Skeletal muscle tissue (tissue), 3 donors: ENCODE measurements at regions not wholly inside any gene's neighbourhood (a gene's known extent, or its start where the extent isn't known, plus 50 kb on each side); places are given as distances from the start of the nearest gene placed in this dataset.
"Not testable (repeated sequence)": the region's sequence is repeated elsewhere in the genome, so short reads cannot be mapped to it uniquely, and the experiment has no call there.

ENCODE experiments used
- H3K27ac ChIP-seq: one replicate; pipeline ENCODE4 v1.7.0; 2013; ENCODE audit warnings: mild to moderate bottlenecking, low read depth, low read length, inconsistent platforms
- H3K27me3 ChIP-seq, 3 donors: one replicate each; pipeline ENCODE4 v1.7.0; 2013; ENCODE audit warnings: low read length in 3 of 3; ENCODE audit not compliant: control insufficient read depth in 3 of 3, insufficient read depth in 3 of 3
- H3K36me3 ChIP-seq, 3 donors: one replicate each; pipeline ENCODE4 v1.7.0; 2013; ENCODE audit warnings: low read length in 3 of 3; ENCODE audit not compliant: control insufficient read depth in 3 of 3, insufficient read depth in 3 of 3
- H3K4me1 ChIP-seq, 3 donors: one replicate each; pipeline ENCODE4 v1.7.0; 2013; ENCODE audit warnings: low read length in 3 of 3, mild to moderate bottlenecking in 3 of 3; ENCODE audit not compliant: control insufficient read depth in 3 of 3, insufficient read depth in 3 of 3
- H3K4me3 ChIP-seq, 3 donors: one replicate each; pipeline ENCODE4 v1.7.0; 2013; ENCODE audit warnings: low read length in 3 of 3
- H3K9ac ChIP-seq, 3 donors: one replicate each; pipeline ENCODE4 v1.7.0; 2013; ENCODE audit warnings: low read length in 3 of 3, mild to moderate bottlenecking in 3 of 3, moderate library complexity in 2 of 3, low read depth in 1 of 3
- H3K9me3 ChIP-seq, 3 donors: one replicate each; pipeline ENCODE4 v1.7.0; 2013; ENCODE audit warnings: low read length in 3 of 3; ENCODE audit not compliant: control insufficient read depth in 3 of 3
- donor health status: Osteomylitis.

GRCh38 chr21:35191754-35192153 is 142.7 kb upstream of the RUNX1 start:
- H3K36me3 ChIP-seq: no peaks in the 10 kb centered on the region
- H3K4me1 ChIP-seq: peaks cover 4 to 10% (median 8%) of the 10 kb centered on the region in 3 donors
- no peaks in the 10 kb centered on the region for H3K9me3 ChIP-seq
- no peak overlapping the region for H3K27ac ChIP-seq
- H3K9ac ChIP-seq: no peak overlapping the region
- no peak overlapping the region for H3K4me3 ChIP-seq
- H3K27me3 ChIP-seq: no peaks in the 10 kb centered on the region

GRCh38 chr21:35191128-35191527 is 142.0 kb upstream of the RUNX1 start:
- no peaks in the 10 kb centered on the region for H3K27me3 ChIP-seq
- peak overlapping the region; percentile 76 for H3K27ac ChIP-seq
- no peak overlapping the region for H3K4me3 ChIP-seq
- peaks cover 4 to 10% (median 8%) of the 10 kb centered on the region in 3 donors for H3K4me1 ChIP-seq
- H3K9me3 ChIP-seq: no peaks in the 10 kb centered on the region
- H3K9ac ChIP-seq: no peak overlapping the region
- no peaks in the 10 kb centered on the region for H3K36me3 ChIP-seq

- Histone ChIP-seq H3K4me1 (peaks cover 4 to 10% (median 8%) of the 10 kb centered on the region in 3 donors), H3K36me3 (no peaks in the 10 kb centered on the region), H3K9me3 (no peaks in the 10 kb centered on the region), H3K27ac (peak overlapping the region; percentile 76), H3K4me3 (no peak overlapping the region), H3K27me3 (no peaks in the 10 kb centered on the region), H3K9ac (no peak overlapping the region)
Observed at GRCh38 chr21:35190201-35190701, 141.1 kb upstream of the RUNX1 start.

- Histone ChIP-seq H3K27ac (peak overlapping the region; percentile 76), H3K4me3 (peak overlapping the region in 2 of 3 donors; percentile 30 to 51), H3K9me3 (no peaks in the 10 kb centered on the region), H3K27me3 (no peaks in the 10 kb centered on the region), H3K4me1 (peaks cover 4 to 10% (median 8%) of the 10 kb centered on the region in 3 donors), H3K36me3 (no peaks in the 10 kb centered on the region), H3K9ac (peak overlapping the region in 1 of 3 donors; percentile 17)
Observed at GRCh38 chr21:35189077-35189863, 140.2 kb upstream of the RUNX1 start.

GRCh38 chr21:35183389-35183788 is 134.3 kb upstream of the RUNX1 start:
- not testable (repeated sequence) for H3K9me3 ChIP-seq, H3K36me3 ChIP-seq, H3K27ac ChIP-seq, H3K27me3 ChIP-seq, H3K9ac ChIP-seq, H3K4me3 ChIP-seq, H3K4me1 ChIP-seq

GRCh38 chr21:35179990-35180540 is 131.0 kb upstream of the RUNX1 start:
- peaks cover 0 to 5% (median 0%) of the 10 kb centered on the region in 3 donors for H3K4me1 ChIP-seq
- no peaks in the 10 kb centered on the region for H3K27me3 ChIP-seq
- no peak overlapping the region for H3K9ac ChIP-seq
- H3K36me3 ChIP-seq: no peaks in the 10 kb centered on the region
- H3K4me3 ChIP-seq: no peak overlapping the region
- H3K27ac ChIP-seq: no peak overlapping the region
- no peaks in the 10 kb centered on the region for H3K9me3 ChIP-seq

- Histone ChIP-seq H3K9ac (no peak overlapping the region), H3K4me1 (peaks cover 0 to 5% (median 0%) of the 10 kb centered on the region in 3 donors), H3K9me3 (no peaks in the 10 kb centered on the region), H3K4me3 (no peak overlapping the region), H3K27me3 (no peaks in the 10 kb centered on the region), H3K36me3 (no peaks in the 10 kb centered on the region), H3K27ac (no peak overlapping the region)
Observed at GRCh38 chr21:35178827-35179226, 129.7 kb upstream of the RUNX1 start.

GRCh38 chr21:35178098-35178497 is 129.0 kb upstream of the RUNX1 start:
- peaks cover 0 to 5% (median 0%) of the 10 kb centered on the region in 3 donors for H3K4me1 ChIP-seq
- no peak overlapping the region for H3K4me3 ChIP-seq
- H3K27ac ChIP-seq: no peak overlapping the region
- H3K9ac ChIP-seq: no peak overlapping the region
- H3K27me3 ChIP-seq: no peaks in the 10 kb centered on the region
- no peaks in the 10 kb centered on the region for H3K9me3 ChIP-seq
- H3K36me3 ChIP-seq: no peaks in the 10 kb centered on the region

- H3K36me3 ChIP-seq: no peaks in the 10 kb centered on the region
- H3K4me1 ChIP-seq: no peaks in the 10 kb centered on the region
- no peak overlapping the region for H3K9ac ChIP-seq
- H3K27me3 ChIP-seq: no peaks in the 10 kb centered on the region
- H3K4me3 ChIP-seq: no peak overlapping the region
- no peak overlapping the region for H3K27ac ChIP-seq
- H3K9me3 ChIP-seq: no peaks in the 10 kb centered on the region
Observed at GRCh38 chr21:35172231-35172630, 123.1 kb upstream of the RUNX1 start.

- H3K4me1 ChIP-seq: no peaks in the 10 kb centered on the region
- H3K36me3 ChIP-seq: no peaks in the 10 kb centered on the region
- H3K9ac ChIP-seq: no peak overlapping the region
- H3K9me3 ChIP-seq: no peaks in the 10 kb centered on the region
- H3K27ac ChIP-seq: no peak overlapping the region
- no peaks in the 10 kb centered on the region for H3K27me3 ChIP-seq
- H3K4me3 ChIP-seq: no peak overlapping the region
Observed at GRCh38 chr21:35171385-35171784, 122.3 kb upstream of the RUNX1 start.
